NCI-H187 (cell line): ENCODE measurements at regions not wholly inside any gene's neighbourhood (a gene's known extent, or its start where the extent isn't known, plus 50 kb on each side); places are given as distances from the start of the nearest gene placed in this dataset.

ENCODE experiments used
- DNase-seq, 2 experiments: peaks; one replicate each; lab custom pipeline; 2025; lab: John Stamatoyannopoulos, UW

DNA sequence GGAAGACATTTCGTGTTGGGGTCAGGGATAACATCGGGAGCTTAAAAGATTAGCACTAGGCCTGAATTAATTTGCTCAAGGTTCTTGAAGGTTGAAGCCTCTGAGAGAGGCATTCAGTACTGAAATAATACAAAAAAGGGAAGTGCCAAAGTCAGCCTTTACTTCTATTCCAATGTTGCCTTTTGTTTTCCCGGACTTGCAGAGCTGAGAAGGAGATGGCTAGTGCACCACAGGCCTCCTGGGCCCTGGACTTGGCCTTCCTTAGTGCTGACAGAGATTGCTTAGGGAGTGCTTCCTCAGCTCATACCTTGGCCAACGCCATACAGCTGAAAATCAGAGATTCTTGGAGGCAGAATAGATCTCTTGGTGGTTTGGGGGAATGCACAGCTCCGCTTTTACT lies 333.6 kb upstream of the TBL1XR1 start:
- no peak for DNase-seq

DNA sequence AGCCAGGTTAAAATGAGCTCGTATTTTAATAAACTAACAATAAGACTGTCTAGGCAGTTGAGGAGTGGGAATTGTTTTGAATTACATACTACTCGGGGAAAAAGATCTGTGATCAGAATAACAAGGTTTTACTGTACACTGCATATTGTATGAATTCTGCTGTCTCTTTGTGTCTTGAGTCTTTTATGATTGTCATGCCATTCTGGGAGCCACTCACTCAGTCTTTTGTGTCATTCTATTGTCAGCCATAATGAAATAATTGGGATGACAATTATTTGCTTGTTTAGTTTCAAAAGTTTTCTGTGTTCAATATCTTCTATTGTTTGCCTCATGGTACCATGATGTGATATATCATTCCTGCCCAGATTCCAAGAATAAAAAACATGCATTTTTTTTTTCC lies 339.6 kb upstream of the TBL1XR1 start:
- DNase-seq: no peak

DNA sequence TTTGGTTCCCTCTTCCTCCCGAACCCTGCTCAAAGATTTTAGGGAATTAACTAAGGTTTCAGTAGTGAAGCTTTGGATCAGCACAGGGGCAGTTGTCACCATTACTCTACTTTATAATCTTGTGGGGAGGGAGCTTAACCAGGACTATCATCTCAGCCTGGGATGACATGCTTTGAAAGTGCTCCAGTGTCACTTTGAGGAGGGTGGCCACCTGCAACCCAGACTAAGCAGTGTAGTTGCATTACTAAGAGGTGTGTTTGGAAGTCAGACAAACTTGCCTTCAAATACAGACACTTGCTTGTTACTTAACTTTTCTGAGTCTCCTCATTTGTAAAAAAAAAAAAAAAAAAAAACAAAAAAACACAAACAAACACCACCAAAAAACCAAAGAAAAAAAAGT lies 340.3 kb upstream of the TBL1XR1 start:
- DNase-seq: no peak

DNA sequence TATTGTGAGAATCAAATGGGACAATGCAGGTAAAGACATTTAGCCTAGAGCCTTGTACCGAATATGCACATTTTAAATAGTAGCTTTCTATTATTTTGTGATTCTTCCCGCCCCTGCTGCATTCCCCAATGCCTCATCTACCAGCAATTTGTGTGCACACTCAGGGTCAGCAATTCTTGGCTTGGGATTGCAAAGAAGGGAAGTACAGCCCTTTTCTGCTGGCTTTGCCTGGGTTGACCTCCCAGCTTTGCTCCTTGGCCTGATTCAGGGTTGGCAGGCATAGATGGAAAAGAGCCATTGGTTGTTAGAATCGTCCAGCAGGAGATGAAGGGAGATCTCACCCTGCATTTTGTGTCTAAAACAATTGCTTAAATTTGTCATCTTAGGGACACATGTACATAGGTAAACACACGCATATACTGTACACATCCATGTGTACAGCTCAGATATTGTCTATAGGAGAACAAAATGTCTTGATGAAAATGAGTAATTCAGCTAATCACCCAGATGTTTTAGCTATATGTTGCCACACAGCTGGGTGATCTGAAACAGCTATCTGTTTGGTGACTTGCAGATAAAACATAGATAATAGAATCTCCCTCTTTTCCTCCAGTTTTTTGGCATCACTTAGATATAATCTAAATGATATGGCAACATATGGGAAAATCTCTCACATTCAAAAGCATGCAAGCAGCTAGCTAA lies 340.9 kb upstream of the TBL1XR1 start:
- DNase-seq: no peak

DNA sequence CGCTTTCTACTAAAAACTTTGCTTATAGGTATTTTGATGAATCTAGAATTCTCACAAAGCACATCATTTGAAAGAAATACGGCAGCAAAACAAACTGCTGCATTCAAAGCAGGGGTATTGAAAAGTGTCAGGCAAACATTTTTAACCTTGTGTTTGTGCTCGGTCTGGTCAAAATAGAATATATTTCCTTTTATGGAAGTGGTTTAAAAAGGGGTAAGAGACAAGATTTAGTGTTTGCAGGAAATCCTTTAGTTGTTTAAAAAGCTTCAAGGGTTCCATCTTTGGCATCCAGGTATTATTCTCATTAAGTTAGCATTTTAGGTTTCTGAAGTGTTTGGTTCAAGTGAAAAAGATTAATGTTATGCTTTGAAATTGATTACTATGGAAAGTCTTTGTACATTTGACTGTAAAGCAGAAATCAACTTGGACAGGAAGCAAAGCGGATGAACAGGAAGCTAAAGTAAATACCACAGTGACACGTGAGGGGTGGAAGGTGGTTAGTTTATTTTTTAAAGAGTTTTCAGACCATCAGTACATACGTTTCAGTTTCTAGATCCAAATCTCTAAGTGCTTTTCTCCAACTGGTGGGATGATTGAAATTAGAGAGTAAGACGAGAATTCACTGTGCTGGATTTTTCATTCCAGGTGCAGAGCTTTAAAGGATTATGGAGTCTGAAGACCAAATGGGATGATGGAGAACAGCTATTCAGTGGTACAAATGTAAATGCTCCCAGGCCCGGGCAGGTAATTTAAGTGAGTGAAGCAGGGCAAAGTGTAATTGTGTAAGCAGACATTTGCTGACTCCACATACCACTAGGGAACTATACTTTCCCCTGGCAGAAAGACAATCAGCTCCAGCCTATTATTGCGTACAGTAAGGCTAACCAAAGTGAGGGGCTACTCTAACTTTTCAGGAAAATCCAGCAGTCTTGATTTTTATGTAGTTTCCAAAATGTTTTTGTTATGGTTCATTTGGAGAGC lies 341.8 kb upstream of the TBL1XR1 start:
- DNase-seq: no peak

DNA sequence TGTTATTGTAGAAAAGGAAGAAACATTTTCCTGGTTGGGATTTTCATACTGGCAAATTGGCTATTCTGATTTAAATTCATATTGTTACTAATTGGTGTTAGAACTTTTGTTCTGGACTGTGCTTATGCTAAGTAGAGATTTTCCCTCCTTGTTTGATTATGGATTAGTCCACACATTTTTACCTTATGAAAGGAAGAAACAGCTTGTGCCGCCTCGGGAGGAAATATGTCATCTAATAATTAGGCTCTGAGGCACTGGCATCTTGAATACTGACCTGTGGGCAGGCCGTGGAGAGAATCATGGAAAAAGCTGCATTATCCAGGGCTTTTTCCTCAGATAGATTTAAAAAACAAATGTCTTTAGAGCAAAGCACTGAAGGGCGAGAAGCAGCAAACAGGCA lies 344.3 kb upstream of the TBL1XR1 start:
- no peak for DNase-seq

DNA sequence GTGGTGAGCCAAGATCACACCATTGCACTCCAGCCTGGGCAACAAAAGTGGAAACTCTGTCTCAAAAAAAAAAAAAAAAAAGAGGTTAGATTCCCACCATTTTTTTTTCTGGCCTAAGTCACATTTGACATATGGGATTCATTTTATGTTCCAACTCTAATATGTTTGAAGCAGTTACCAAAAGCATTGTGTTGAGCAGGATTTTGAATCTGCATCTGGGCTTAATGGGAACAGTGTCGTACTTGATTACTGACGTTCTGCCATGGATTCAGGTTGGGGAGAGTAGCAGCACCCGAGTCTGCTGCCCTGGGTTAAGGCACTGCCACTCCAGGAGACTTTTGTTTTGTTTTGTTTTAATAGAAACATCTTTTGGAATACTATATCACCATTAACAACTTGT lies 348.7 kb upstream of the TBL1XR1 start:
- no peak for DNase-seq

DNA sequence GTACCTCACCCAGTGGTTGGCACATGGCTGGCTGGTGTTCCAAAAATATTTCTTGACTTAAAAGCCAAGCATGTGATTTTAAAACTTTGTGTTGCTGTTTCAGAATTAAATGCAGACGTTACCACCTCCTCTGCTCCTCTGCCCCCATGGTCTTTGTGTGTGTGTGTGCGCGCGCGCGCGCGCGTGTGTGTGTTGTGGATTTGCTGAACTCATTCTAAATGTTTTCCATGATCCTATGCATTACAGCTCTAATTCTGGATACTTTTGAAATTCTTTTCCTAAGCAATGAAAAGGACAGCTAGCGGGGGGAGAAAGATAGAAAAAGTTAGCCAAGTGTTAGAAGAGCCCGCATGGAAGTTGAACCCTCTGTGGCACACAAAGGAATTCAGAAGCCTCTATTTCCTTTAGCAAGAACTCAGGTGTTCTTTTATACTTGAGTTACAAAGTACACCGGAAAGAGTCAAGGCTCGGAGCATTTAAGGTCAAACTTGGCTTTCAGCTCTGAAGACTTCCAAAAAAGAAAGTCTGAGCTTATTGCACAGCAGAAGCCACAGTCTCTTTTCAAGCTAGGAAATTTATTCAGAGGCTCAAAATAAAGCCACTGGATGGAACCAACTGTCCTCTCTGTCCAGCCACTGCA lies 350.5 kb upstream of the TBL1XR1 start:
- no peak for DNase-seq

DNA sequence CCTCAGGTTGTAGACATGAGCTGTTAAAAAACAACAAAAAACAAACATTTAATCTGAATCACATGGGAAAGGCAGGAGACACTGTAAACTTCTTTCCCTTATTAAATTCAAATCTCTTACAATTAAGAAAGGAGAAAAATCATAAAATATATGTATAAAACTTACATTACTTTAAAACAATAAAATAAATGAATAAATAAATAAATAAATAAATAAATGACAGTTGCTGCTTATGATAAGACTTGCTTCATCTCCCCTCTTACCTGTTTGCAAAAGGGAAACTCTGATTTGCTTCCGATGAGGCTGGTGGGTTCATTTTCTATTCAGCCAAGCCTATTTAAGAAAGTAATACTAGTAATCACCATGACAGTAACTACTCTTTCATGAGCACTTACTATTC lies 353.4 kb upstream of the TBL1XR1 start:
- no peak for DNase-seq

DNA sequence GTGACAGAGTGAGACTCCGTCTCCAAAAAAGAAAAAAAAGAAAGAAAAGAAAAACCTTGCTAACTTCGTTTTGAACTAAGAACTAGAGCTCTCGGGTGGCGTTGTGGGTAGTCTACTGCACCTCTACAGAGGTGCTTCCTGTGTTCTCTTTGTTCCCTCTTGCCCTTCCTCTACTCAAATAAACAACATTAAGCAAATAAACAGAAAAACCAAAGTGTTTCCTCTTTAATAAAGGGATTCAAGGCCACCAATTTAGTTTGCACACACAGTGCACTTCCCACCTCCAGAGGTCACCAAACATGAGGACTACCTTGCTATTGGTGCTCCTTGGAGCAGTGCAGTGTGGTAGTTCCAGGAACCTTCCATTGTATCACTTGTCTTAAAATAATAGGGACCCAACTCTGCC lies 354.2 kb upstream of the TBL1XR1 start:
- no peak for DNase-seq

DNA sequence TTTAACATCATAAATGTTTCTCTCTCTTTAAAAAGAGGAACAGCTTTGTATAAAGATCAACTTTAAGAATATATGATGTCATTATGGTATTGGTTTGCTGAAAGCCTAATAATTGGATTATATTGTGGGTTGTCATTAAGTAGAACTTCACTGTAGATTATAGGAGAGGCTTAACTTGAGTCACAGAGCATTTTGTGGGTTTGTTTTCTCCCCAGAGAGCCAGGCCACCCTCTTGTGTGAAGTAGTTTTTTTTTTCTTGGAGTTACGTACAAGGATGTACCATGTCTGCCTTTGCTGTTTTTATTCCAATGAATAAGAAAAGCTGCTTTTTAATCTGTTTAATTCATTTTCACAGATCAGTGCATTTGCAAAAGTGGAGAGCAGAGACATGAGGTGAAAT lies 354.8 kb upstream of the TBL1XR1 start:
- no peak for DNase-seq

DNA sequence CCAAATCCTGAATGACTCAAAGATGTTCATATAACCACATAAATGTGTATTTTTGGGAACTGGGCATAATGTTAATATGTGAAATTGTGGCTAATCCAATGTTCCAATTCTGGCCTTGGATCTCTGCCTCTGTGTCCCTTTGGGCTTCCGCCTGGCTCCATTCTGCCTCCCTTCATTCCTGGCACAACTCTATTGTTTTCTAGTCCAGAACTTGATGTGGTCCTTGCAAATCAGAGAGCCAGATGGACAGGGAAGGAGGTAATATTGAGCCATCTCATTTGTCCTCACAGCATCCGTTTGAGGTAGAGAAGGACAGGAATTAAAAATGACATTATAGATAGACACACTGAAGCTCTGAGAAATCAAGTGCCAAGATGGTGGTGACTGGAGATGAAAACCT lies 355.7 kb upstream of the TBL1XR1 start:
- DNase-seq: no peak

DNA sequence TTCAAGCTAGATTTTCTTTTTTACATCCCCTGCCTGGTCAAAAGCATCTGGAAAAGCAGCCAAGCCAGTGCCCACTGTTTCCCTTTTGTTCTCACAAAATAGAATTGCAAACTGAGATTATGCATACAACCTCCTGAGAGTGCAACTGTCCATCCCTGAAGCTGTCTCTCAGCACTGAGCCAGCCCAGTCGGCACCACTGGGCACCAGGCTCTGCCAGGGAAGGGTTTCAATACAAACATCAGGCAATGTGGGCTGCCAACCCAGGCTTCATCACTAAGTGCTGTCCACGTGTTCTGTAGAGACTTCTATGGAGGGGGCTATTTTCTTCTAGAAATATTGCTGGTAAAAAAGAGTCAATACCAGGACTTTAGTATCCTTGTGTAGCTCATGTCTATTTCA lies 356.3 kb upstream of the TBL1XR1 start:
- no peak for DNase-seq

DNA sequence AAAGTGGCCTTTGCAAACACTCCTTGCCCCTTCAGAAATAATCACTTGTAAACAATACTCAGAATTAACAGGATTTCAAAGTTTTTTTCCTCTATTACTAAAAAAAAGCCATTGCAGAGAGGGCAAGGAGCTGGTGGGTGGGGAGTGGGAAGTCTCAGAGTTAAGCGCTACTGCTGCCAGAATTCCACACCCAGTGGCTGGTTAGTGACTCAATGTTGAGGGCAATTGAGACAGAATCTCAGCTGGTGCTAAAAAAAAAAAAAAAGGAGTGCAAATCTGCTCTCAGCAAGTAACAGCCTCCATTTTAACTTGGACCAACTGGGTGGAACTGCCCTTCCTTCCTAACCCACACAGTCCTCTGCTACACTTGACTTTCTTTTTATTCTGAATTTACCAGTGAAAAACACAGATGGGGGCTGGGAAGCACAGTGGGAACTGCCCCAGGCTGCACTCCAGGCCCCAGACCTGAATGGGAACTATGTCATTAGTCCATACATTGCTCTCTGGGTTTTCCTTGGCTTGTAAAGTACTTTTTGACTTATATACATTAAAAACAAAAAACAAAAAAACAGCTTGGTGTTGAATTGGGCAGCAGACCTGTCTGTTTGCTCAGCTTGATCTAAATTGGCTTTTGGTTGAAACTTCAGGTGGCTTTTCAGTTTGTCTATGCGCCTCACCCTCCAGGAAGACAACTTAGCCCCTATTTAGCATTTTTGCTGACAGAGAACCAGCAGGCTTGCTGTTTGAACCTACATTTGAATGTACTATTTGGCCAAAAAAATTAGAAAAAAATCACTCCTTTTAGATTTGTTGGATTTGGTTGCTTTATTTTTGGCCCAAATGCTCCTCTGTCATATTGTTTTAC lies 357.8 kb upstream of the TBL1XR1 start:
- no peak for DNase-seq

DNA sequence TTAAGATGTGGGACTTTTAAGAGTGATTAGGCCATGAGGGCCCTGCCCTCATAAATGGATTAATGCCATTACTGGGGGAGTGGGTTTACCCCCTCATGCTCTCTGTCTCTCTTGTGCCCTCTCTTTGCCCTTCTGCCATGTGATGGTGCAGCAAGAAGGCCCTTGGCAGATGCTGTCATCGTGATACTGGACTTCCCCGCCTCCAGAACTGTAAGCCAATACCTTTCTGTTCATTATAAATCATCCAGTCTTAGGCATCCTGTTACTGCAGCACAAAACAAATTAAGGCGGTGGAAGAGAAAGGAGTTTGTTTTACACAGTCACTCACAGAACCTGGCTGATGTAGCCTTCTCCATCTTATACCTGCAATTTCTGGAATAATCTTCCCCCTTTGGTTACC lies 360.3 kb upstream of the TBL1XR1 start:
- DNase-seq: no peak

DNA sequence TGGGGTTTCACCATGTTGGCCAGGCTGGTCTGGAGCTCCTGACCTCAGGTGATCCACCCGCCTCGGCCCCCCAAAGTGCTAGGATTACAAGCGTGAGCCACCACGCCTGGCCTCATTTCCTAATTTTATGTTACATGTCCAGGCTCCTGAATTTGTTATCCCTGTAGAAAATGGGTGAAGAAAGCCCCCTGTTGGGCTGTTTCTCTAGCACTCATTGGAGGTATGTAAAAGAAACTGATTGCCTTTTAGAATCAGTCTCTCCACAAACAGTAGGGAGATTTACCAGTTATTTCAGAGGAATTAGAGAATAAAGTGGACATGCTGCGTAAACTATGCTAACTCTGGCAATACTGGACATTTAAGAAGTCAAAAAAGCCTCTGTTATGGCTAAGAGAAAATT lies 364.1 kb upstream of the TBL1XR1 start:
- DNase-seq: no peak

DNA sequence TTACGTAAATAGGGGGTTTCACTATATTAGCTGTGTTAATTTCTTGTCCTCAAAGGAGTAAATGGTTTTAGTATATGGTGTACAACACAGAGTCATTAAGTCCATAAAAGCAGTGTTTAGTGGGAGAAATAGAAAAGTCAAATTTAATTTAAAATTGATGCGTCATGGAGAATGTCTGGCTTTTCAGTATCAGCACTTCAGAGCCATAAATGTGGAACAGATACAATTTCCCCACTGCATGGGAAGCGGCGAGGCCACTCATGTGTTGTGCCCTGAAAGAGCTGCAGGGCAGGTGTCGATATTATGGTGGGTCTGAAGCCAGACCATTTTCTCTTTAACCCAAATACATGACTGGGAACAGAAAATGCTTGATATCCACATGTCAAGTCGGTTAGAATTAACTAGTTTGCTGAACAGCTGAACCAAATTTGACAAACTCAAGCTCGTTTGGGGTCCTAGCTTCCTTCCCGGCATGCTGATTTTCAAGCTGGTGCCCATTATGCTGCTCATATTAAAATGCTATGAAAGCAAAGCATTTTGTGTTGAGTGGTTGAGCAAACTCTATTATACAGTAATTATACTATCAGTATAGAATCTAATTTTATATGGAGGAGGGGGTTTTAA lies 364.6 kb upstream of the TBL1XR1 start:
- DNase-seq: no peak

DNA sequence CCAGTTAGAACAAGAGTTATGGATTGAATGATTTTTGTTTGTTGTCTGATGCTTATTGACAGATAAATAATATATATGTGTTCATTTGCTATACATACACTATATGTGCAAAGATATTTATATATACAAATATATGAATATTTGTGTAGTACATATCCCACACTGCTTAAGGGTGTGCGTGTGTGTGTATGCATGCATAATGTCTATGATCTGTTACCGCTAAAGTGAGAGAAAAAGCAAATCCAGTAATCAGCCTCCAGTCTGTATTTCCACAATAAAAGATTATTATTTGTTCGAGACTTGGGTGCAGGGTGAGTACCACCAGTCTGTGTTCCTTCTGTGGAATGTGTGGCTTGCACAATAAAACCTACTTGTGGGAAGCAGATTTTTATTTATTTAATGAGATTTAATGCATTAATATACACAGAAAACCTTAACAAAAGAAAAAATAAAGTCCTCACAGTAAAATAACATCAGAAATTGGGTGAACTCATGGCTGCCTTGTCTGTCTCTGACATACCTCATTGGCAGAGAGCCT lies 366.0 kb upstream of the TBL1XR1 start:
- DNase-seq: no peak

DNA sequence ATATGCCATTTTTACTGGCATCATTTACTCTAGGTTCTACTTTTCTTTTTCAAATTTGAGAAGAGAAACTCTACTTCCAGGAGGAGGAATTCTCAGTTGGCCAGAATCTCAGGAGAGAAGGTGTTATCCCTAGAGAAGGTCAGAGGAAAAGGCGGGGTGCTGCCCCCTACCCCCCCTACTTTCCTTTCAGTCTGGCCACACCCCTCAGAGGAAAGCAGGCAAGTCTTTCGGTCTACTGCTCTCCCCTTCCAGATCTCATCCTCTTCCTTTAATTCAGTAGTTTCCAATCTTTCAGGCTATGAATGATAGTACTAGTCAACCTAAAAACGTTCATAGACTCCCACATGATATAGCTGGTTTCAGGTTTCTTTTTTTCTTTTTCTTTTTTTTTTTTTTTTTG lies 366.5 kb upstream of the TBL1XR1 start:
- no peak for DNase-seq

DNA sequence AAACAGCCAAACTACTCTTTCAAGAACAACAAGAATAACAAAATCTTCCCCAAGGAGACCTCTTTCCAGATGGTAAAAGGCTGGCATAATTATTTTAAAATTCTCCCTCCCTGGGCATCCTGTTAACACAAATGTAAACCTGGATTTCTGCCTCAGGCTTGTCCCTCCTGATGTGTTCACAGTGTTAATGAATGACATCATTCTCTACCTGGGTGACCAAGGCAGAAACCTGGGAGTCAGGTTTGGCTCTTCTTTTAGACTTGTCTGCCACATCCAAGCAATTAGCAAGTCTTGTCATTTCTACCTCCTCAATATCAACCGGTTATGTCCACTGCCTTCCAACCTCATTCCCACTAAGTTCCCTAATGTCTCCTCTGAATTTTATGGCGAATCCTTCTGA lies 368.7 kb upstream of the TBL1XR1 start:
- DNase-seq: no peak

DNA sequence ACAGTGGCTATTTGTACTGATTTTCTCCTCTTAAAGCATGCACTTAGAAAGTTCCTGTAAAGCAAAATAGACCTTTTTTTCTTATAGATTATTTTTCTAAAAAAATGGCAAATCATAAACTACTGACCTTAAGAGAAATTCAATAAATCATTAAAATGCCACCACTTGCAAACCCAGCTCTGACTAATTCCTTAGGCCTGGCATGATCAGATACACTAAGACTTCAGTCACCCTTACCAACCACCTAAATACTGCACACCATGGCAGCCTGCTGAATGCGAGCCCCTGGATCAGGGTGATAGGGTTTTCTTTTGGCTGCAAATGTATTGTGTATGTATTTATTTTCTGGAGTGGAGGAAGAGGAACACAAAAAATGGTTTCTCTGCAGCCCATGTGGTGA lies 370.6 kb upstream of the TBL1XR1 start:
- DNase-seq: no peak
